Neural cell (in vitro differentiated cells): ENCODE measurements at regions not wholly inside any gene's neighbourhood (a gene's known extent, or its start where the extent isn't known, plus 50 kb on each side); places are given as distances from the start of the nearest gene placed in this dataset.

Experiments used
- H2AFZ ChIP-seq: fragments of 200-600, 300-800 bp; sonication (generic), shearing (Covaris generic); 2 replicates; pipeline ENCODE4 v1.6.0; 2014; ENCODE audit warnings: low read depth, mild to moderate bottlenecking, antibody characterized with exemption, low read length, moderate library complexity
- H3F3A ChIP-seq: fragments of 200-600 bp; shearing (Covaris generic); 2 replicates; pipeline ENCODE4 v1.6.1; 2016; ENCODE audit warnings: mild to moderate bottlenecking, moderate library complexity, mixed read lengths, antibody characterized with exemption, low read length; ENCODE audit not compliant: insufficient read depth, poor library complexity, severe bottlenecking
- H3K27ac ChIP-seq: fragments of 200-600, 300-800 bp; sonication (generic), shearing (Covaris generic); 2 replicates; pipeline ENCODE4 v1.5.1; 2014; ENCODE audit warnings: mild to moderate bottlenecking, low read length, moderate library complexity
- H3K27me3 ChIP-seq: fragments of 300-800, 200-600 bp; sonication (generic), shearing (Covaris generic); 2 replicates; pipeline ENCODE4 v1.6.0; 2014; ENCODE audit warnings: mild to moderate bottlenecking, low read depth, low read length, moderate library complexity; ENCODE audit not compliant: insufficient read depth
- H3K36me3 ChIP-seq: fragments of 300-800, 200-600 bp; sonication (generic), shearing (Covaris generic); 2 replicates; pipeline ENCODE4 v1.5.1; 2014; ENCODE audit warnings: mild to moderate bottlenecking, antibody characterized with exemption, low read length, moderate library complexity; ENCODE audit not compliant: insufficient read depth
- H3K4me2 ChIP-seq: fragments of 300-800, 200-600 bp; sonication (generic), shearing (Covaris generic); 2 replicates; pipeline ENCODE4 v1.6.0; 2014; ENCODE audit warnings: mild to moderate bottlenecking, low read length
- H3K4me3 ChIP-seq: fragments of 300-800, 200-600 bp; sonication (generic), shearing (Covaris generic); 2 replicates; pipeline ENCODE4 v1.5.1; 2014; ENCODE audit warnings: mild to moderate bottlenecking, low read length, moderate library complexity
- H3K79me2 ChIP-seq: fragments of 200-600 bp; shearing (Covaris generic); replicated peaks from 2 replicates; pipeline ENCODE4 v1.6.0; 2014; ENCODE audit warnings: mild to moderate bottlenecking, low read length, moderate library complexity; ENCODE audit not compliant: insufficient read depth
- H3K9ac ChIP-seq: fragments of 300-800, 200-600 bp; sonication (generic), shearing (Covaris generic); 2 replicates; pipeline ENCODE4 v1.6.1; 2016; ENCODE audit warnings: mild to moderate bottlenecking, low read length, mixed read lengths
- H3K9me2 ChIP-seq: fragments of 200-600 bp; shearing (Covaris generic); 2 replicates; pipeline ENCODE4 v1.6.1; 2016; ENCODE audit warnings: mild to moderate bottlenecking, low read length, mixed read lengths; ENCODE audit not compliant: insufficient read depth
- H3K9me3 ChIP-seq: fragments of 200-600, 300-800 bp; sonication (generic), shearing (Covaris generic); 2 replicates; pipeline ENCODE4 v1.6.1; 2016; ENCODE audit warnings: mild to moderate bottlenecking, mixed run types, low read length, moderate library complexity, mixed read lengths
- H4K20me1 ChIP-seq: fragments of 200-600 bp; shearing (Covaris generic); 2 replicates; pipeline ENCODE4 v1.6.1; 2016; ENCODE audit warnings: mild to moderate bottlenecking, mixed run types; ENCODE audit not compliant: insufficient read depth
- CTCF ChIP-seq: fragments of 450-650 bp; IDR thresholded peaks from 2 replicates; pipeline ENCODE4 v1.5.1; 2014; ENCODE audit warnings: antibody characterized with exemption, mild to moderate bottlenecking, moderate library complexity; ENCODE audit not compliant: poor library complexity, severe bottlenecking
- EP300 ChIP-seq: fragments of 450-650 bp; conservative IDR thresholded peaks from 2 replicates; pipeline ENCODE4 v1.6.1; 2014; ENCODE audit warnings: antibody characterized with exemption, mild to moderate bottlenecking, moderate library complexity; ENCODE audit not compliant: poor library complexity, severe bottlenecking
- MXI1 ChIP-seq: fragments of 450-650 bp; conservative IDR thresholded peaks from 2 replicates; pipeline ENCODE4 v1.6.1; 2014; ENCODE audit warnings: antibody characterized with exemption, mild to moderate bottlenecking; ENCODE audit not compliant: poor library complexity, severe bottlenecking
- POLR2AphosphoS5 ChIP-seq: IDR thresholded peaks from 2 replicates; pipeline ENCODE4 v1.6.1; 2012
- RAD21 ChIP-seq: fragments of 450-650 bp; conservative IDR thresholded peaks from 2 replicates; pipeline ENCODE4 v1.6.1; 2014; ENCODE audit warnings: antibody characterized with exemption, mild to moderate bottlenecking, moderate library complexity
- REST ChIP-seq: IDR thresholded peaks from 2 replicates; pipeline ENCODE4 v1.6.1; 2012; ENCODE audit warnings: borderline replicate concordance
- SMC3 ChIP-seq: fragments of 450-650 bp; conservative IDR thresholded peaks from 2 replicates; pipeline ENCODE4 v1.6.1; 2014; ENCODE audit warnings: antibody characterized with exemption, mild to moderate bottlenecking, moderate library complexity; ENCODE audit not compliant: poor library complexity
- TAF1 ChIP-seq: IDR thresholded peaks from 2 replicates; pipeline ENCODE4 v1.6.1; 2012; ENCODE audit warnings: low read depth

- Histone ChIP-seq H3K9me3 (no peaks in the 10 kb centered on the region), H3K4me3 (no peak overlapping the region), H3F3A (no peaks in the 10 kb centered on the region), H3K9me2 (no peaks in the 10 kb centered on the region), H2AFZ (no peak overlapping the region), H3K9ac (no peak overlapping the region), H3K27me3 (no peaks in the 10 kb centered on the region), H3K36me3 (no peaks in the 10 kb centered on the region), H3K27ac (no peak overlapping the region), H3K4me2 (no peak overlapping the region), H3K79me2 (no peaks in the 10 kb centered on the region), H4K20me1 (no peaks in the 10 kb centered on the region)
- no peak for TF ChIP-seq EP300
Measured at GRCh38 chr4:134421734-134422133, 220.1 kb upstream of the PABPC4L start.

- no peak overlapping the region for H2AFZ ChIP-seq
- no peaks in the 10 kb centered on the region for H3K36me3 ChIP-seq
- H3K27ac ChIP-seq = no peak overlapping the region
- no peaks in the 10 kb centered on the region for H4K20me1 ChIP-seq
- no peak overlapping the region for H3K4me3 ChIP-seq
- H3K9me2 ChIP-seq = no peaks in the 10 kb centered on the region
- H3K79me2 ChIP-seq = no peaks in the 10 kb centered on the region
- no peaks in the 10 kb centered on the region for H3K9me3 ChIP-seq
- no peaks in the 10 kb centered on the region for H3K27me3 ChIP-seq
- no peak overlapping the region for H3K9ac ChIP-seq
- H3F3A ChIP-seq = no peaks in the 10 kb centered on the region
- no peak overlapping the region for H3K4me2 ChIP-seq
- TF ChIP-seq TAF1 = no peak
- no peak for TF ChIP-seq MXI1
- no peak for TF ChIP-seq CTCF
- no peak for TF ChIP-seq RAD21
- no peak for TF ChIP-seq REST
- no peak for TF ChIP-seq SMC3
- no peak for TF ChIP-seq POLR2AphosphoS5
Measured at GRCh38 chr4:134408897-134409296, 207.3 kb upstream of the PABPC4L start.

GRCh38 chr4:134401798-134402197 lies 200.2 kb upstream of the PABPC4L start:
- no peaks in the 10 kb centered on the region for H3K9me2 ChIP-seq
- TF ChIP-seq SMC3 = no peak
- no peak for TF ChIP-seq MXI1
- TF ChIP-seq CTCF = no peak
- TF ChIP-seq RAD21 = no peak
- TF ChIP-seq EP300 = no peak
- no peak overlapping the region for H3K27ac ChIP-seq
- no peak overlapping the region for H2AFZ ChIP-seq
- H3K79me2 ChIP-seq = no peaks in the 10 kb centered on the region
- H3F3A ChIP-seq = no peaks in the 10 kb centered on the region
- H3K9ac ChIP-seq = no peak overlapping the region
- peaks cover 6% of the 10 kb centered on the region for H3K9me3 ChIP-seq
- no peak overlapping the region for H3K4me2 ChIP-seq
- H3K4me3 ChIP-seq = no peak overlapping the region
- no peaks in the 10 kb centered on the region for H3K27me3 ChIP-seq
- no peaks in the 10 kb centered on the region for H3K36me3 ChIP-seq
- no peaks in the 10 kb centered on the region for H4K20me1 ChIP-seq
